GM19468 (cell line): ENCODE measurements at regions not wholly inside any gene's neighbourhood (a gene's known extent, or its start where the extent isn't known, plus 50 kb on each side); places are given as distances from the start of the nearest gene placed in this dataset.

Experiments used
- ATAC-seq: cut with Tn5 transposase; IDR thresholded peaks from one replicate; pipeline ENCODE4 v1.9.1; 2021; ENCODE audit warnings: mild to moderate bottlenecking, moderate library complexity, moderate number of reproducible peaks; ENCODE audit not compliant: unreplicated experiment; ENCODE audit errors: extremely low read depth

DNA sequence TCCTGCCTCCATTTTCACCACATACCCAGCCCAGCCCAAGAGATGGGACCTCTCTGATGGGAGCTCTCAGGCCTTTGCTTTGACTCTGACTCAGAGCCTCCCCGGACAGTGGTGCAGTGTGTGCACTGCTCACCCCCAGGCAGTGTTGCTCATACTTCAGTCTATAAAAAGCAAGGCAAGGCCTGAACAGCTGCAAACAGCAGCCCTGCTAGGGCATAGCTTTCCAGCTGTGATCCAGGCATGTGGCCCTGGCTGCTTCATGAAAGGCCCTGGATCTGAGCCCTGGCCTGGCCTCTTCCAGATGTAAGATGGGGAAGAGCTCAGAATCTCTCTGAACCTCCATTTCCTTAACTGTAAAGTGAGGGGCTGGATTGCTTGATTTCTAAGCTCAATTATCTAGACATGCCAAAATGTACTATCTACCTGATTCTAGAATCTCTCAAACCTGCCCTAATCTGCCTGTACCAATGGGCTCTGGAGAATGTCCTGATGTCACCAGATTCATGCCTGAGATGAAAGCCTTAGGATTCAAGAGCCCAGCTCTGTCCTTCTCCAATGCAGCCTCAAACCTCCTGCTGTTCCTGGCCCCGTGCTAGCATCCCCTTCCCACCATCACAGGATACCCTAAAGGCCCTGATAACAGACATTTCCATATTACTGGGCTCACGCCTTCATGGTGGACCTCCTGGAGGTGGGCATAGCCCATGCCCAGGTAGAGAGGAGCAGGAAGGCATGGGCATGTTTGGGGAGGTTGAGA lies 206.9 kb downstream of the ARL4C start:
- no peak for ATAC-seq

- no peak for ATAC-seq
Measured at GRCh38 chr2:234288974-234289455, 207.9 kb downstream of the ARL4C start.

DNA sequence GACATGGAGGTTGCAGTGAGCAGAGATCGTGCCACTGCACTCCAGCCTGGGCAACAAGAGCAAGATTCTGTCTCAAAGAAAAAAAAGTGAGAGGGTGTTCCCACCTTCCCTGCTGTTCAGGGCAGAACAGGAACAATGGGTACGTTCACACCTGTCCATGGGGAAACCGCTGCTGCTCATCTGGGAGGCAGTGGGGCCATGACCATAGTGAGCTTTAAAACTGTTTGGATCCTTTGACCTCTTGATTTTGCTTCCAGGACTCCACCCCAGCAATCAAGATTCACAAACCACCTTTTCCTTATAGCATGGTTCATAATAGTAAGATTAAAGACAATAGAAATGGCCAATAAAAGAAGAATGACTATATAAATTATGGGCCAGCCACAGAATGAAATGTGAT lies 209.2 kb downstream of the ARL4C start:
- no peak for ATAC-seq

- ATAC-seq = no peak
Measured at GRCh38 chr2:234286956-234287355, 209.9 kb downstream of the ARL4C start.

DNA sequence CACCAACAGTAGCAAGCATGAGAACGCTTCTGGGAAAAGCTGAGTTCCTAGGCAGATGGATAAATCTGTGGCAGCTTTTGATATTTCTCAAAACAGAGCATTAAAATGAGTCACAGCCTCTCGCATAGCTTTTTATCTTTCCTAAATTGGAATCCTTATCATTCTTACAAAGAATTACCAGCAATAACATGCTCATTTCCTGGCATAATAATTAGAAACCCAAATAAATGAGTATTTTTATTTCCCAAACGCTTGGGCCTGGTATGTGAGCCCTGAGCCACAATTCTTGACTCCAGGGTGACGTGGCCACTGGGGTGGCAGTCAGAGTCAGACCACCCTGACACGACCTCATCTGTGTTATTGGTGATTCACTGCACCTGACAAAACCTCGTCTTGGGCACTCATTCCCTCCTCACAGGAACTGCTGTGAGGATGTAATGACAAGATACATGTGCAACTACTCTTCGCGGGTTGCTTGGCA lies 210.7 kb downstream of the ARL4C start:
- ATAC-seq = no peak

DNA sequence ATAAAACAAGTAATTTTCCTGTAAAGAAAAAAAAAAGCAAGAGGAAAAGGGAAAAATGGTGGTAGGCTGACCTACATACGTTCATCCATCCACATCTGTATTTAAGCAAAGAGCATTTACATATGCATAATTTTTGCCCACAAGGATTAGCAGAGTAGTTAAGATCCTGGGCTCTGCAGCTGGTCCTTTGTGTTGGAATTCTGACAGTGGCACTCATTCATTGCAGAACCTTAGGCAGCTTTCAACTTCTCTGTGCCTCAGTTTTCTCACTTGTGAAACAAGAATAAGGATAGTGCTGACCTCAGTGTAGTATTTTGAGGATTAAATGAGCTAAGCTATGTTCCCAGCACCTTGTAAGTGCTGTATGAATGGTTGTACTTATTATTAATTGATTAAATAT lies 211.3 kb downstream of the ARL4C start:
- ATAC-seq = no peak

DNA sequence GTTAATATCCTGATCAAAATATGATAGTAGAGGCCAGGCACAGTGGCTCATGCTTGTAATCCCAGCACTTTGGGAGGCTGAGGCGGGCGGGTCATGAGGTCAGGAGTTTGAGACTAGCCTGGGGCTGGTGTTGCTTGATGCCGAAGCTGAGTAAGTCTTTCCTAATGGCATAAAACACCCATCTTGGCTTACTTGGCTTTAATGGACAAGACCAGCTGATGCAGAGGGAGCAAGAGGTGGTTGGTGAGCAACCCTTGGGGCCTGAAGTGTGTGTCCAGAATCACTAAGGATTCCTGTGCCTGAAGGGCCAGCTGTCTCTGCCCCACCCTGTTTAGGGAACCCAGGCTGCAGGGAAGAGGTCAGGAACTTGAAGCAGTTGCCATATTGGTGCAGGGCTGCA lies 217.2 kb downstream of the ARL4C start:
- ATAC-seq = no peak

DNA sequence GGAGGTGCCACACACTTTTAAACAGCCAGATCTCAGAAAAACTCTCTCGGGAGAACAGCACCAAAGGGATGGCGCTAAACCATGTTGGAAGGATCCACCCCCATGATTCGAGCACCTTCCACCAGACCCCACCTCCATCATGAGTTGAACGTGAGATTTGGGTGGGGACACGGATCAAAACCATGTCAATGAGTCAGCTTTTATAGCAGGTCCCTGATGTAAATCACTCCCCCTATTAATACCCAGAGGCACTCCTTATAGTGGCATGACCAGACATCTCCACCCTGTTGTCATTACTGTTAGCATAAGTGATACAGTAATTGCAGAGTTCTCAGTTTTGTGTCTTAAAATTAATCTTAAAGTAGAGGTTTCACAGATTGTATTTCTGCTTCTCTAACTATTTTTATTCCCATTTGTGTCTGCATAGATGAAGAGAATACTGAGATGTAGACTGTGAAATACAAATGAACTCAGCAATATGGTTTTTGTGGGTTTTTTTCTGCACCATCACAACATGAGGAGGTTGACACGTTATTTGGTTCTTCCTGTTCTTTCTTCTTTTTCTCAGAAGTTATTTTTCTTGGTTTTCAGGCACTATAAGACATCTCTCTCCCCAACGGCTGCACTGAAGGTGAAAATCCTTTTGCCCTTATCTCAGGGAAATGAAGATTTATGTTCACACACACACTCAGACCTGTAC lies 218.2 kb downstream of the ARL4C start:
- no peak for ATAC-seq

DNA sequence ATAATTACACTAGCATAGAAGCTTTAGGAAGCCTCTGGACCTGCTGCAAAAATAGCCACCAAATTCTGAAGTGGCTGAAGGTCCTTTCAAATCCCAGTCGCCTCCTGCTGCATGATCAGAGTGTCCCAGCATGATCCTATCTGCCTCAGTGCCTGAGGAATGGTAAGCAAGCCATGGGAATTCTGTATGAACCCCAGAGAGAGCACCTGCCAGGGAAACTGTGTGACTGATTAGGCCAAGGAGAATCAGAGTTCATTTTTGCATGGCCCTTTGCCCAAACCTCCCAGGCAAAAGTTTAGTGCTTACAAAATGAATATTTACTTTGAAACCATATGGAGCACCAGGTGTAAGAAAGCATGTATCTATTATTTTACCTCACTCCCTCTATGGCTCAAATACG lies 221.4 kb downstream of the ARL4C start:
- no peak for ATAC-seq

DNA sequence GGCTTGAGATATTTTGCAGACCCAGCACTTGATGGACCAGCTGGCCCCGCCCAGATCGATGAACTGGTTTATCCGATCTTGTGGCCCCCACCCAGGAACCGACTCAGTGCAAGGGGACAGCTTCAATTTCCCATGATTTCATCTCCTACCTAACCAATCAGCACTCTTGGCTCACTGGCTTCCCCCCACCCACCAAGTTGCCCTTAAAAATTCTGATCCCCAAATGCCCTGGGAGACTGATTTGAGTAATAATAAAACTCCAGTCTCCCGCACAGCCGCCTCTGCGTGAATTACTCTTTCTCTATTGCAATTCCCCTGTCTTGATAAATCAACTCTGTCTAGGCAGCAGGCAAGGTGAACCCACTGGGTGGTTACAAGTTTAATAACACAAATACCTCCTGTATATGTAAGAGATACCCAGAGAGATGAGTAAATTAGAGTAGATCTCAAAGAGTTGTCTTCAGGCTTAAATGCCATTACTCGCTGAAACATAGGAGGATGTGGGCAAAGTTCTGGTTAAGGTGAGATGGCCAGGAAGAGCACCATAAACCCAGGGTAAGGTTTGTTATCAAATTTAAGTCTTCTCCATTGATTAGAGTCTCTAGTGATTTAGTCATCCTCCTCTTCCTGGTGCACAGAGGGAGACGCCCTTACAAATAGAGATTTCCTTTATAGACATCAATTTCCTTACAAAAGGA lies 222.8 kb downstream of the ARL4C start:
- ATAC-seq = no peak

DNA sequence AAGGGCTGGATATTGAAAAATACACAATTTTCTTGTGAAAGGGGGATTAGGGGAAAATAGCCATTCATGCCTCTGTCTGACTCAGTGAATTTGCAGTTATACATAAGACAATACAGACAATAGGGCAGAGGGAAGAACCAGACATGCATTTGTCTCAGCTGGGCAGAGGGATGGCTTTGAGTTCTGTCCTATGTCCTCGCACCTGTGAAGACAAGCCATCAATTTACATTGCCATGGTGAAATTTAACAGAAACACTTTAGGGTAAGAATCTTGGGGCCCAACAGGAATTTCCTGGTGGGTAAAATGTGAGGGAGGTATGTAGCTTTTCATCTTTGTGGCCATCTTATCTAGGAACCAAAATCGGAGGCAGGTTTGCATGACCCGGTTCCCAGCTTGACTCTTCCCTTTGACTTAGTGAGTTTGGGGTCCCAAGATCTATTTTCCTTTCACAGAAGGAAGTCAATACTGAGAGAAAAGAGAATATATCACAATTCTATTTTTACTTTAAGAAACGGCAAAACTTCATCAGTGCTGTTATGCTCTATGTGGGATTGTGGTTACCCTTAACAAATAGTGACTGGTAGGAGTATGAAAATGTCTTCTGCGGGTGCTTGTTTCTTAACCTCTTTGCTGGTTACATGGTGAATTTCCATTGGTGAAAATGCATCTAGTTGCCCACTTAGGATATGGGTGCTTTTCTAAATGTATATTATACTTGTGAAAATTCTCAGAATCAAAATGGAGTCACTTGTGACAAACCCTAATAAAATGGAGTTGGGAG lies 221.8 kb downstream of the SPP2 start:
- no peak for ATAC-seq

DNA sequence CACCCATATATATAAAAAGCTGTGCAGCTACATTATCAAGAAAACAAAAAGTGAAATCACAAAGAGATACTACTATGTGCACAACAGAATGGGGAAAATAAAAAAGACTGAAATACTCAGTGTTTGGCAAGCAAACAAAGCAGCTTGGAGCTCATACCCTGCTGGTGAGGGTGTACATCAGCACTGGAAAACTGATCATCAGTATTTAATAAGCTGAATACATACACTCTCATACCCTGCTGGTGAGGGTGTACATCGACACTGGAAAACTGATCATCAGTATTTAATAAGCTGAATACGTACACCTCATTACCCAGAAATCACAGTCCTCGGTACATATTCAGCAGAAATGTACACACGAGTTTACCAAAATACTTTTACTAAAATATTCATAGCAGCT lies 220.8 kb downstream of the SPP2 start:
- ATAC-seq = no peak

GRCh38 chr2:234269769-234270204 lies 219.3 kb downstream of the SPP2 start:
- no peak for ATAC-seq

DNA sequence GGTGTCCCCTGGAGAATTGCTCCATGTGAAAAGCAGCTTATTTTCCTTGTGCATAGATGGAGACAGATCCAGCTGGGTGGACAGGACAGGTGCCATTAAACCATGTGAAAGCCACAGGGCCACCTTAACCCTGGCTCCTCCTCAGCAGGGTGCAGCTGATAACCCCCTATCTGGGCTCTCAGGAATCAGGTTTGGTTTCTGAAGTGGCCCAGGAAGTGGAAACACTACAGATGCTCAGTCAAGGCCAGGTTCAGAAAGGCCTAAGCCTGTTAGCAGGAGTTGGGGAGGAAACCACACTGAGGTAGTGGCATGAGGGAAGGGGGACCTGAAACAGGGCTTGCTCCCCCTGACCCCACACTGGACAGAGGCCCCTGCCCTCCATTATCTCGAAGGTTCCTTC lies 217.0 kb downstream of the SPP2 start:
- no peak for ATAC-seq

- no peak for ATAC-seq
Measured at GRCh38 chr2:234266952-234267351, 216.4 kb downstream of the SPP2 start.

DNA sequence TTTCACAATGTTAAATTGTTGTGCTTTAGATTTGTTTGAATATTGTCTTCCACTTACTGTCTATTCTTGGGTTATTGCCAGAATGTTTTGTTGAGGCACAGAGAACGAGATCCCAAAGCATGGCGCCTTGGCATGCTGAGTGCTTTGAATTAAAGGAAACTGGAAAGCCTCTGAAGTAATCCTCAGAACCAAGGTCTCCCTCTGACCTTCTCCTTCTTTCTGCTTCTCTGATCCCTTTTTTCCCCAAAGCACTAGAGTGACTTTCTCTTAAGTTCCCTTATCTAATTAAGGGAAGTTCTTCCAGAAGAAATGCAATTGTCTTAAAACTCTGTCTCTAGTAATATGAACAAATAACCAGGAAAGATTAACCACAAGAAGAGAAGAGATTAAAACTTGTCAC lies 214.7 kb downstream of the SPP2 start:
- no peak for ATAC-seq

- ATAC-seq = no peak
Measured at GRCh38 chr2:234261736-234262135, 211.2 kb downstream of the SPP2 start.

GRCh38 chr2:234259440-234259839 lies 208.9 kb downstream of the SPP2 start:
- ATAC-seq = no peak

DNA sequence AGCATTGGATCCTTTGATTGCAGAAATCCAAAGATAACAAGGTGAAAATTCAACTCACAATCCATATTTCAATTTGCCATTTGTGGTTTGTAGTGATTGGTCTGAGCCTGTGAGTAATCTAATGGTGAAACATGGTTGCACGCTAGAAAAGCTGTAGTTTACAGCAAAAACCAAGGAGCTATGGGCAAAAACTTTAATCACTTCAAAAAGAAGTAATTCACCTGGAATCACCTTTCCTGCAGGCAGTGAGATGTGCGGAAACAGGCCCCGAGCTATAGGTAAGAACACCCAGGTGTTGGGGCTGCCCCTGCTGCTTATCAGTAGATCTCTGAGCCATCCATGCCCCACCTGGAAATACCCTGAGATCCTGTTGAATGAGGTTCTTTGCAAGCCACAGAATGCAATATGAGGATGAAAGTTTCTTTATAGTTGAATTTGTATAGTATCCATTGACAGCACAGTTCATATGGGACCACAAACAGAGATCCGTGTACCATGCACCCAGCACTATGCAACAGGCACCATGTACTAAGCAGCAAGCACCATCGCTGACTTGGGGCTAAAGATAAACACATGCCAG lies 208.2 kb downstream of the SPP2 start:
- ATAC-seq = no peak
